ENCODE measurements at regions not wholly inside any gene's neighbourhood (a gene's known extent, or its start where the extent isn't known, plus 50 kb on each side); places are given as distances from the start of the nearest gene placed in this dataset.
"Not testable (repeated sequence)": the region's sequence is repeated elsewhere in the genome, so short reads cannot be mapped to it uniquely, and the experiment has no call there.

- not testable (repeated sequence) for TF ChIP-seq CTCF, POLR2A (IDR thresholded peaks at IDR 0.05)
Measured at GRCh38 chrX:71822314-71822713, 59.2 kb downstream of the CXorf49B start.
